H9 (cell line): ENCODE measurements at regions not wholly inside any gene's neighbourhood (a gene's known extent, or its start where the extent isn't known, plus 50 kb on each side); places are given as distances from the start of the nearest gene placed in this dataset.

Experiments used
- DNase-seq: peaks from one replicate; pipeline ENCODE4 v3.0.0-alpha.2; 2017
- H2AFZ ChIP-seq: one replicate; pipeline ENCODE4 v1.6.1; 2013; ENCODE audit warnings: mild to moderate bottlenecking, low read length, control low read depth, moderate library complexity
- H2AK5ac ChIP-seq: 2 replicates; pipeline ENCODE4 v1.6.1; 2013; ENCODE audit warnings: low read length, control low read depth, mixed read lengths; ENCODE audit not compliant: insufficient read length
- H2BK120ac ChIP-seq: one replicate; pipeline ENCODE4 v1.6.1; 2013; ENCODE audit warnings: low read depth, mild to moderate bottlenecking, low read length, control low read depth, inconsistent platforms; ENCODE audit not compliant: poor library complexity, severe bottlenecking
- H2BK12ac ChIP-seq: 2 replicates; pipeline ENCODE4 v1.6.1; 2013; ENCODE audit warnings: low read length, control low read depth, mixed read lengths, low read depth; ENCODE audit not compliant: insufficient read length
- H2BK15ac ChIP-seq: 2 replicates; pipeline ENCODE4 v1.6.1; 2013; ENCODE audit warnings: low read depth, low read length, control low read depth
- H2BK20ac ChIP-seq: one replicate; pipeline ENCODE4 v1.6.1; 2013; ENCODE audit warnings: low read depth, mild to moderate bottlenecking, low read length, control low read depth, inconsistent platforms; ENCODE audit not compliant: poor library complexity, severe bottlenecking
- H2BK5ac ChIP-seq: 2 replicates; pipeline ENCODE4 v1.6.1; 2013; ENCODE audit warnings: low read length, control low read depth, mixed read lengths; ENCODE audit not compliant: insufficient read length
- H3K14ac ChIP-seq: 2 replicates; pipeline ENCODE4 v1.6.1; 2013; ENCODE audit warnings: low read length, control low read depth; ENCODE audit not compliant: insufficient read depth
- H3K18ac ChIP-seq: 2 replicates; pipeline ENCODE4 v1.6.1; 2013; ENCODE audit warnings: low read depth, mild to moderate bottlenecking, mixed read lengths, low read length, control low read depth; ENCODE audit not compliant: insufficient read length
- H3K23ac ChIP-seq: 2 replicates; pipeline ENCODE4 v1.6.1; 2013; ENCODE audit warnings: low read length, control low read depth, mixed read lengths, low read depth; ENCODE audit not compliant: insufficient read length
- H3K23me2 ChIP-seq: 2 replicates; pipeline ENCODE4 v1.6.1; 2013; ENCODE audit warnings: low read depth, mild to moderate bottlenecking, mixed read lengths, low read length, control low read depth; ENCODE audit not compliant: insufficient read length, poor library complexity, severe bottlenecking
- H3K27ac ChIP-seq: 2 replicates; pipeline ENCODE4 v1.5.1; 2013; ENCODE audit warnings: low read length, control low read depth, mixed read lengths, low read depth; ENCODE audit not compliant: insufficient read length
- H3K27me3 ChIP-seq: 2 replicates; pipeline ENCODE4 v1.6.1; 2013; ENCODE audit warnings: low read length, control low read depth, inconsistent platforms; ENCODE audit not compliant: insufficient read depth
- H3K4ac ChIP-seq: 2 replicates; pipeline ENCODE4 v1.6.1; 2013; ENCODE audit warnings: low read depth, mild to moderate bottlenecking, control low read depth, inconsistent platforms, low read length, moderate library complexity
- H3K4me1 ChIP-seq: 2 replicates; pipeline ENCODE4 v1.6.1; 2013; ENCODE audit warnings: low read length, control low read depth, inconsistent platforms; ENCODE audit not compliant: insufficient read depth
- H3K4me2 ChIP-seq: 2 replicates; pipeline ENCODE4 v1.6.1; 2013; ENCODE audit warnings: low read length, control low read depth, mixed read lengths; ENCODE audit not compliant: insufficient read length, insufficient read depth
- H3K56ac ChIP-seq: 2 replicates; pipeline ENCODE4 v1.6.1; 2013; ENCODE audit warnings: low read depth, mild to moderate bottlenecking, mixed read lengths, low read length, control low read depth; ENCODE audit not compliant: insufficient read length
- H3K79me1 ChIP-seq: 2 replicates; pipeline ENCODE4 v1.6.1; 2013; ENCODE audit warnings: low read depth, mild to moderate bottlenecking, moderate library complexity, low read length, control low read depth, inconsistent platforms; ENCODE audit not compliant: insufficient read depth, poor library complexity, severe bottlenecking
- H3K79me2 ChIP-seq: 2 replicates; pipeline ENCODE4 v1.6.1; 2013; ENCODE audit warnings: low read length, control low read depth, inconsistent platforms; ENCODE audit not compliant: insufficient read depth
- H3K9ac ChIP-seq: 2 replicates; pipeline ENCODE4 v1.6.1; 2013; ENCODE audit warnings: low read length, control low read depth, mixed read lengths; ENCODE audit not compliant: insufficient read length; ENCODE audit errors: extremely low read depth
- H3K9me3 ChIP-seq: one replicate; pipeline ENCODE4 v1.6.1; 2013; ENCODE audit warnings: low read depth, low read length, inconsistent platforms; ENCODE audit not compliant: control insufficient read depth
- H3T11ph ChIP-seq: one replicate; pipeline ENCODE4 v1.6.1; 2013; ENCODE audit warnings: mild to moderate bottlenecking, low read length, control low read depth, inconsistent platforms
- H4K20me1 ChIP-seq: one replicate; pipeline ENCODE4 v1.6.1; 2013; ENCODE audit not compliant: control insufficient read depth, insufficient read length, insufficient read depth
- H4K5ac ChIP-seq: 2 replicates; pipeline ENCODE4 v1.6.1; 2013; ENCODE audit warnings: low read depth, mild to moderate bottlenecking, mixed read lengths, low read length, control low read depth; ENCODE audit not compliant: insufficient read length
- H4K8ac ChIP-seq: replicated peaks from 2 replicates; pipeline ENCODE4 v1.6.1; 2013; ENCODE audit warnings: low read length, control low read depth, mixed read lengths, low read depth; ENCODE audit not compliant: insufficient read length
- H4K91ac ChIP-seq: 2 replicates; pipeline ENCODE4 v1.6.1; 2013; ENCODE audit warnings: low read depth, mild to moderate bottlenecking, moderate library complexity, mixed read lengths, low read length, control low read depth; ENCODE audit not compliant: insufficient read length
- H3K27ac Mint-ChIP-seq, 3 experiments: 2 replicates in 2 of 3; 3 replicates in 1 of 3; pipeline ENCODE4 v1.8.0; 2020 to 2021; ENCODE audit warnings: mixed read lengths in 3 of 3, mild to moderate bottlenecking in 1 of 3, moderate library complexity in 1 of 3
- H3K27me3 Mint-ChIP-seq: 2 replicates; pipeline ENCODE4 v1.8.0; 2021; ENCODE audit warnings: low read depth, mild to moderate bottlenecking, moderate library complexity, mixed read lengths
- H3K36me3 Mint-ChIP-seq, 3 experiments: 2 replicates in 2 of 3; 3 replicates in 1 of 3; pipeline ENCODE4 v1.8.0; 2020 to 2021; ENCODE audit warnings: low read depth in 3 of 3, mixed read lengths in 3 of 3; ENCODE audit not compliant: insufficient read depth in 1 of 3
- H3K4me1 Mint-ChIP-seq, 2 experiments: 2 replicates each; pipeline ENCODE4 v1.8.0; 2020; ENCODE audit warnings: mixed read lengths in 2 of 2
- H3K4me3 Mint-ChIP-seq, 2 experiments: 2 replicates in 1 of 2; 3 replicates in 1 of 2; pipeline ENCODE4 v1.8.0; 2020 to 2021; ENCODE audit warnings: mild to moderate bottlenecking in 2 of 2, mixed read lengths in 2 of 2, moderate library complexity in 1 of 2
- H3K9me3 Mint-ChIP-seq, 2 experiments: 2 replicates in 1 of 2; 3 replicates in 1 of 2; pipeline ENCODE4 v1.8.0; 2020; ENCODE audit warnings: mild to moderate bottlenecking in 2 of 2, mixed read lengths in 2 of 2, moderate library complexity in 1 of 2
- CTCF ChIP-seq: fragments of 200-600 bp; sonication (generic); conservative IDR thresholded peaks from 3 replicates; pipeline ENCODE4 v1.8.0; 2021; ENCODE audit warnings: antibody characterized with exemption, mild to moderate bottlenecking
- WGBS: extraction: QIAGEN DNeasy Blood & Tissue Kit; methylation state at CpG from one replicate; pipeline ENCODE4 v1.1.7; 2013; ENCODE audit warnings: missing lambda C conversion rate, low lambda C conversion rate, mixed read lengths; ENCODE audit not compliant: insufficient read length; ENCODE audit errors: extremely low coverage; 5-methylcytosine and 5-hydroxymethylcytosine counted together

GRCh38 chr20:40785346-40785745, 96.3 kb upstream of the MAFB start:
- no peak overlapping the region for H3T11ph ChIP-seq
- Mint-ChIP-seq H3K27ac (no peak overlapping the region), H3K27me3 (peaks cover 10% of the 10 kb centered on the region), H3K4me3 (no peak overlapping the region), H3K9me3 (no peaks in the 10 kb centered on the region; a peak in 1 of 5 replicates), H3K36me3 (no peaks in the 10 kb centered on the region), H3K4me1 (no peaks in the 10 kb centered on the region; a peak in 1 of 4 replicates)
- no peaks in the 10 kb centered on the region for H3K79me1 ChIP-seq
- peak; percentile 4 for DNase-seq
- no peaks in the 10 kb centered on the region for H3K9me3 ChIP-seq
- no peak overlapping the region for H3K27ac ChIP-seq
- no peak for TF ChIP-seq CTCF
- no peaks in the 10 kb centered on the region for H3K27me3 ChIP-seq
- H3K23me2 ChIP-seq: no peaks in the 10 kb centered on the region
- H2AFZ ChIP-seq: no peak overlapping the region
- no peak overlapping the region for H2BK5ac ChIP-seq
- no peak overlapping the region for H3K4ac ChIP-seq
- no peak overlapping the region for H3K14ac ChIP-seq
- no peaks in the 10 kb centered on the region for H3K4me1 ChIP-seq
- no CpG with 5 or more reads among the region's 3 CpGs for WGBS
- H3K23ac ChIP-seq: no peak overlapping the region
- no peak overlapping the region for H3K56ac ChIP-seq
- H4K20me1 ChIP-seq: no peaks in the 10 kb centered on the region
- H2BK15ac ChIP-seq: no peak overlapping the region
- no peak overlapping the region for H3K9ac ChIP-seq
- H4K91ac ChIP-seq: no peak overlapping the region
- H2AK5ac ChIP-seq: no peak overlapping the region
- no peak overlapping the region for H4K5ac ChIP-seq
- no peaks in the 10 kb centered on the region for H3K79me2 ChIP-seq
- H3K18ac ChIP-seq: no peak overlapping the region
- no peak overlapping the region for H2BK20ac ChIP-seq
- H2BK120ac ChIP-seq: no peak overlapping the region
- no peak overlapping the region for H4K8ac ChIP-seq
- H2BK12ac ChIP-seq: no peak overlapping the region
- no peak overlapping the region for H3K4me2 ChIP-seq
